Endodermal cell (in vitro differentiated cells): ENCODE measurements at regions not wholly inside any gene's neighbourhood (a gene's known extent, or its start where the extent isn't known, plus 50 kb on each side); places are given as distances from the start of the nearest gene placed in this dataset.

Experiments
- DNase-seq: peaks from one replicate; pipeline ENCODE4 v3.0.0-alpha.2; 2017
- H3K27ac ChIP-seq: 2 replicates; pipeline ENCODE4 v1.5.1; 2013; ENCODE audit warnings: mild to moderate bottlenecking, low read depth, low read length, moderate library complexity
- H3K27me3 ChIP-seq: 2 replicates; pipeline ENCODE4 v1.6.1; 2013; ENCODE audit warnings: mild to moderate bottlenecking, low read length, moderate library complexity; ENCODE audit not compliant: insufficient read depth, control insufficient read depth, poor library complexity, severe bottlenecking
- H3K36me3 ChIP-seq: 2 replicates; pipeline ENCODE4 v1.7.0; 2013; ENCODE audit warnings: mild to moderate bottlenecking, low read length, moderate library complexity; ENCODE audit not compliant: control insufficient read depth, insufficient read depth
- H3K4me1 ChIP-seq: one replicate; pipeline ENCODE4 v1.7.0; 2013; ENCODE audit warnings: low read length; ENCODE audit not compliant: control insufficient read depth, insufficient read depth
- H3K4me3 ChIP-seq: 2 replicates; pipeline ENCODE4 v1.5.1; 2013; ENCODE audit warnings: mild to moderate bottlenecking, low read length, moderate library complexity
- H3K9ac ChIP-seq: 2 replicates; pipeline ENCODE4 v1.6.1; 2013; ENCODE audit warnings: mild to moderate bottlenecking, low read length, moderate library complexity; ENCODE audit not compliant: poor library complexity, severe bottlenecking; ENCODE audit errors: extremely low read depth
- H3K9me3 ChIP-seq: 2 replicates; pipeline ENCODE4 v1.6.1; 2013; ENCODE audit warnings: mild to moderate bottlenecking, low read length, moderate library complexity; ENCODE audit not compliant: control insufficient read depth
- H3K27ac Mint-ChIP-seq: 2 replicates; pipeline ENCODE4 v1.8.0; 2020; ENCODE audit warnings: mixed read lengths
- H3K27me3 Mint-ChIP-seq: 2 replicates; pipeline ENCODE4 v1.8.0; 2021; ENCODE audit warnings: mild to moderate bottlenecking, mixed read lengths; ENCODE audit not compliant: insufficient read depth
- H3K36me3 Mint-ChIP-seq: 2 replicates; pipeline ENCODE4 v1.8.0; 2020; ENCODE audit warnings: low read depth, mixed read lengths
- H3K4me1 Mint-ChIP-seq: 2 replicates; pipeline ENCODE4 v1.8.0; 2020; ENCODE audit warnings: mixed read lengths
- H3K4me3 Mint-ChIP-seq: 2 replicates; pipeline ENCODE4 v1.8.0; 2020; ENCODE audit warnings: mild to moderate bottlenecking, moderate library complexity, mixed read lengths
- H3K9me3 Mint-ChIP-seq: 2 replicates; pipeline ENCODE4 v1.8.0; 2020; ENCODE audit warnings: mild to moderate bottlenecking, mixed read lengths
- WGBS, 2 experiments: methylation state at CpG; one replicate each; pipeline versions ENCODE4 v1.1.5 to v1.1.7; 2013; ENCODE audit warnings: missing lambda C conversion rate in 2 of 2, mixed read lengths in 1 of 2; ENCODE audit not compliant: insufficient coverage in 1 of 2, insufficient read length in 1 of 2; 5-methylcytosine and 5-hydroxymethylcytosine counted together
- TF ChIP-seq, protein P1 (sequence below): fragments of 200-600 bp; sonication (generic); conservative IDR thresholded peaks from 2 replicates; pipeline ENCODE4 v1.5.0; 2021; ENCODE audit warnings: antibody characterized with exemption, mild to moderate bottlenecking

- no peak overlapping the region for H3K27ac ChIP-seq
- no peak for DNase-seq
- peaks cover 80% of the 10 kb centered on the region for H3K36me3 ChIP-seq
- Mint-ChIP-seq H3K27me3 (no peaks in the 10 kb centered on the region), H3K27ac (no peak overlapping the region), H3K4me3 (no peak overlapping the region), H3K4me1 (peaks cover 19% of the 10 kb centered on the region), H3K36me3 (peaks cover 79% of the 10 kb centered on the region), H3K9me3 (peaks cover 21% of the 10 kb centered on the region)
- no peaks in the 10 kb centered on the region for H3K27me3 ChIP-seq
- H3K9me3 ChIP-seq = peaks cover 19% of the 10 kb centered on the region
- no peak overlapping the region for H3K4me3 ChIP-seq
- no peak overlapping the region for H3K9ac ChIP-seq
- 97% methylated on average over 3 of the region's 3 CpGs; no CpG with 5 or more reads in 1 of the 2 experiments for WGBS, 2 experiments
- no peaks in the 10 kb centered on the region for H3K4me1 ChIP-seq
- TF ChIP-seq, protein P1, sequence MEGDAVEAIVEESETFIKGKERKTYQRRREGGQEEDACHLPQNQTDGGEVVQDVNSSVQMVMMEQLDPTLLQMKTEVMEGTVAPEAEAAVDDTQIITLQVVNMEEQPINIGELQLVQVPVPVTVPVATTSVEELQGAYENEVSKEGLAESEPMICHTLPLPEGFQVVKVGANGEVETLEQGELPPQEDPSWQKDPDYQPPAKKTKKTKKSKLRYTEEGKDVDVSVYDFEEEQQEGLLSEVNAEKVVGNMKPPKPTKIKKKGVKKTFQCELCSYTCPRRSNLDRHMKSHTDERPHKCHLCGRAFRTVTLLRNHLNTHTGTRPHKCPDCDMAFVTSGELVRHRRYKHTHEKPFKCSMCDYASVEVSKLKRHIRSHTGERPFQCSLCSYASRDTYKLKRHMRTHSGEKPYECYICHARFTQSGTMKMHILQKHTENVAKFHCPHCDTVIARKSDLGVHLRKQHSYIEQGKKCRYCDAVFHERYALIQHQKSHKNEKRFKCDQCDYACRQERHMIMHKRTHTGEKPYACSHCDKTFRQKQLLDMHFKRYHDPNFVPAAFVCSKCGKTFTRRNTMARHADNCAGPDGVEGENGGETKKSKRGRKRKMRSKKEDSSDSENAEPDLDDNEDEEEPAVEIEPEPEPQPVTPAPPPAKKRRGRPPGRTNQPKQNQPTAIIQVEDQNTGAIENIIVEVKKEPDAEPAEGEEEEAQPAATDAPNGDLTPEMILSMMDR = no peak
Measured at GRCh38 chr12:23001487-23001886, 376.5 kb downstream of the ETNK1 start.

DNA sequence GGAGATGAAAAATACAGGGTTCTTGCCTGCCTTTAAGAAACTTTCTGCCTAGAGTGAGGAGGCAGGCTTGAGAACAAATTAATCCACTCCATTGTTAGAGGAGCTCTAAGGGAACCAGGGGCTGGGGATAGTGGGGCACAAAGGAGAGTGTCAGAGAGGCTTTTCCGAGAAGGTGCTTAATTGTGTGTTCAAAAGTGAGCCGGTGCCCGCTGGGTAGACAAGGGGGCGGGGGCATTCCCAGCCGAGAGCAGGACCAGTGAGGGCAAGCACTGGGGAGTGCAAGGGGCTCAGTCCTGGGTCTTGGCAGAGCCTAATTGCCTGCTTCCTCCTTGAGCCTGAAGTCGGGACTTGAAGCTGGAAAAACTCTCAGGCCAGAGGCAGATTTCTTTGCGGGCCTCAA lies 377.4 kb downstream of the ETNK1 start:
- Mint-ChIP-seq H3K27me3 (no peaks in the 10 kb centered on the region), H3K4me3 (no peak overlapping the region), H3K27ac (peak overlapping the region; percentile 64), H3K4me1 (peaks cover 21% of the 10 kb centered on the region), H3K36me3 (peaks cover 78% of the 10 kb centered on the region), H3K9me3 (peaks cover 21% of the 10 kb centered on the region)
- Histone ChIP-seq H3K27ac (peak overlapping the region; percentile 84), H3K36me3 (peaks cover 85% of the 10 kb centered on the region), H3K4me1 (no peaks in the 10 kb centered on the region), H3K4me3 (no peak overlapping the region), H3K27me3 (no peaks in the 10 kb centered on the region), H3K9ac (no peak overlapping the region), H3K9me3 (peaks cover 18% of the 10 kb centered on the region)
- peak; percentile 51 for DNase-seq
- WGBS, 2 experiments = 46 to 88% methylated on average over 5 to 7 of the region's 7 CpGs
- TF ChIP-seq, protein P1 = no peak

DNA sequence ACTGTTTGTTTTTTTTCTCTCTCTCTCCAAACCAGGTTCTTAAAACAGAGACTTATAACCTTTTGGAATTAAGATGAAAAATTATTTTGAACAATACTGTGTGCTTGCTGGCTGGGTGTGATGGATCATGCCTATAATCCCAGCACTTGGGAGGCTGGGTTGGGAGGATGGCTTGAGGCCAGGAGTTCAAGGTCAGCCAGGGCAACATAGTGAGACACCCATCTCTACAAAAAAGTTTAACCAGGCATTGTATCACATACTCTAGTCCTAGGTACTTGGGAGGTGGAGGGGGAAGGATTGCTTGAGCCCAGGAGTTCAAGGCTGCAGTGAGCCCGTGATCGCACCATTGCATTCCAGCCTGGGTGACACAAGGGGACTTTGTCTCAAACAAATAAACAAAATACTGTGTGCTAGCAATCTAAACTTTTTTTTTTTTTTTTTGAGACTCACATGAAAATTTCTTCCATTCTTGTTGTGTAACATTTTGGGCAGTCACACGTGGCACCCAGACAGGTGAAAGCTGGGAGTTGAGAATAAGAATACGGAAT lies 379.6 kb downstream of the ETNK1 start:
- whole genome bisulfite sequencing, 2 experiments = 83 to 94% methylated on average over 3 to 4 of the region's 4 CpGs
- Mint-ChIP-seq H3K9me3 (peaks cover 3% of the 10 kb centered on the region), H3K36me3 (peaks cover 77% of the 10 kb centered on the region)

More for the DNA sequence above, 379.6 kb downstream of the ETNK1 start:
- peaks cover 6% of the 10 kb centered on the region for H3K9me3 ChIP-seq
- no peak overlapping the region for H3K4me3 ChIP-seq
- no peaks in the 10 kb centered on the region for H3K27me3 ChIP-seq
- H3K27ac ChIP-seq = no peak overlapping the region
- no peak for DNase-seq
- H3K36me3 ChIP-seq = peaks cover 80% of the 10 kb centered on the region
- TF ChIP-seq, protein P1 = no peak
- Mint-ChIP-seq H3K4me3 (no peak overlapping the region), H3K27me3 (no peaks in the 10 kb centered on the region), H3K4me1 (peaks cover 21% of the 10 kb centered on the region), H3K27ac (no peak overlapping the region)
- no peak overlapping the region for H3K9ac ChIP-seq
- no peaks in the 10 kb centered on the region for H3K4me1 ChIP-seq
